Body of pancreas (tissue), 4 donors: ENCODE measurements at regions not wholly inside any gene's neighbourhood (a gene's known extent, or its start where the extent isn't known, plus 50 kb on each side); places are given as distances from the start of the nearest gene placed in this dataset.

Experiments
- POLR2A ChIP-seq, 3 donors: fragments of 450-650 bp; IDR thresholded peaks; one replicate each; pipeline ENCODE4 v1.6.1; 2016; ENCODE audit warnings: antibody characterized with exemption in 3 of 3, mild to moderate bottlenecking in 2 of 3
- TF ChIP-seq, protein P1 (sequence below), 7 experiments: fragments of 450-650 bp in 4 of 7; fragments of 200-600 bp in 3 of 7; sonication (generic) in 3 of 7; IDR thresholded peaks; one replicate each; pipeline ENCODE4 v1.5.1; 2016 to 2019; ENCODE audit warnings: antibody characterized with exemption in 7 of 7

DNA sequence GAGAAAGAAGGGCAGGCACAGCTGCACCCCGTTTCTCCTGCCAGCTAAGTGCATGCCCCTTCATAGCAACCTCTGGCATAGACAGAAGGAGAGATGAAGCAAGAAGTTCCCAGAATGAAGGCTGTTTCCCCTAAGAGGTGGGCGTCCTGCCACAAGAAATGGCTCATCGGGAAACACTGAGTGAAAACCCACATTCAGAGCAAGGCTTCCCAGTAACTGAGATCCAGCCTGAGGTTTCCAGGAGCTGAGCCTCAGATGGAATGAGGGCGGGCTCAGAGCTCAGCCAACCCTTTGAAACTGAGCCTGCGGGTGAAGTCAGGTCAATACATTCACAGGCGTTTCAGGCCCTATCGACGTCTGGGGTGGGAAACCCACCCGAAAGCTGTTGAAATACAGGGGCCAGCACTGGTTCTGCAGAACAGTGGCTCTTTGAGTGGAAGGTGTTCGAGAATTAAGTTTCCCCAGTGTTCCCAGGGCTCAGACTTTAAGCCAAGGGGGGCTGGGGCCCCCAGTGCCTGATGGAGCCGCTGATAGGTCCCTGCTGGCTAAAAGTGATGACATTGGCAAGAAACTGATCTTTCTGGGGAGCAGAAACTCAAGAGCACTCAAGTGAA lies 510.2 kb downstream of the RPS24 start:
- TF ChIP-seq POLR2A (IDR thresholded peaks at IDR 0.05): no peak
- TF ChIP-seq, protein P1, sequence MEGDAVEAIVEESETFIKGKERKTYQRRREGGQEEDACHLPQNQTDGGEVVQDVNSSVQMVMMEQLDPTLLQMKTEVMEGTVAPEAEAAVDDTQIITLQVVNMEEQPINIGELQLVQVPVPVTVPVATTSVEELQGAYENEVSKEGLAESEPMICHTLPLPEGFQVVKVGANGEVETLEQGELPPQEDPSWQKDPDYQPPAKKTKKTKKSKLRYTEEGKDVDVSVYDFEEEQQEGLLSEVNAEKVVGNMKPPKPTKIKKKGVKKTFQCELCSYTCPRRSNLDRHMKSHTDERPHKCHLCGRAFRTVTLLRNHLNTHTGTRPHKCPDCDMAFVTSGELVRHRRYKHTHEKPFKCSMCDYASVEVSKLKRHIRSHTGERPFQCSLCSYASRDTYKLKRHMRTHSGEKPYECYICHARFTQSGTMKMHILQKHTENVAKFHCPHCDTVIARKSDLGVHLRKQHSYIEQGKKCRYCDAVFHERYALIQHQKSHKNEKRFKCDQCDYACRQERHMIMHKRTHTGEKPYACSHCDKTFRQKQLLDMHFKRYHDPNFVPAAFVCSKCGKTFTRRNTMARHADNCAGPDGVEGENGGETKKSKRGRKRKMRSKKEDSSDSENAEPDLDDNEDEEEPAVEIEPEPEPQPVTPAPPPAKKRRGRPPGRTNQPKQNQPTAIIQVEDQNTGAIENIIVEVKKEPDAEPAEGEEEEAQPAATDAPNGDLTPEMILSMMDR (IDR thresholded peaks at IDR 0.05): no peak
